Choroid plexus epithelial cell (primary cell): ENCODE measurements at regions not wholly inside any gene's neighbourhood (a gene's known extent, or its start where the extent isn't known, plus 50 kb on each side); places are given as distances from the start of the nearest gene placed in this dataset.

ENCODE experiments used
- DNase-seq: peaks from one replicate; pipeline ENCODE4 v3.0.0-alpha.2; 2010; ENCODE audit warnings: low read depth
- H3K4me3 ChIP-seq: 2 replicates; pipeline ENCODE4 v1.5.1; 2011; ENCODE audit warnings: low read depth, mild to moderate bottlenecking, control low read depth, low read length, moderate library complexity
- TF ChIP-seq, protein P1 (sequence below): conservative IDR thresholded peaks from 2 replicates; pipeline ENCODE4 v1.5.1; 2011; ENCODE audit warnings: low read depth, mild to moderate bottlenecking, control low read depth, inconsistent platforms, low read length, moderate library complexity

DNA sequence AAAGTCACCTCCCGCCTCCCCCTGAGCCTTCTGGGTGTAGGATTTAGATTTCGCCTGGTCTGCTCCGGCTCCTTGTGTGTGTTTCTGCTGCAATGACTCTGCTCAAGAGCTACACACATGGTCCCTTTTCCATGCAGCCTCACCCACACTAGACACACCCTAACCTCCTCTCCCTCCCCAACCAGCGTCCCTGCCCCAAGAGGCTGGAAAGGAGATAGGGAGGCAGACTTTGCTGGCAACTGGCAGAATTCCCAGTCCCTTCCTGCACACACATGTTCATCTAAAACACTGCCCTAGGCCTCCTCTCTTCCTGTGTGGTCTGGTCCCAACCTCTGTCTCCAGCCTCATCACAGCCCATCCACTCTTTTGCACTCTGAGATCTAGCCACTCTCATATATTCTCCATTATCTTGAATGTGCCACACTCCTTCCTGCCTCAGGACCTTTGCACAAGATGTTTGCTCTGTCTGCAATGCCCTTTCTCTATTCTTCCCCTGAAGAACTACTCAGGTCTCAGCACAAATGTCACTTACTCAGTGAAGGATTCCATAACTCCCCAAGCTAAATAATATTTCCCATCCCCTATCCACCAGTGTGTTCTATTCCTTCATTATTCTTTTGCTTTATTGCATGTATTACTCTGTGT lies 253.8 kb downstream of the CDK5RAP2 start:
- no peak overlapping the region for H3K4me3 ChIP-seq
- DNase-seq = no peak
- TF ChIP-seq, protein P1, sequence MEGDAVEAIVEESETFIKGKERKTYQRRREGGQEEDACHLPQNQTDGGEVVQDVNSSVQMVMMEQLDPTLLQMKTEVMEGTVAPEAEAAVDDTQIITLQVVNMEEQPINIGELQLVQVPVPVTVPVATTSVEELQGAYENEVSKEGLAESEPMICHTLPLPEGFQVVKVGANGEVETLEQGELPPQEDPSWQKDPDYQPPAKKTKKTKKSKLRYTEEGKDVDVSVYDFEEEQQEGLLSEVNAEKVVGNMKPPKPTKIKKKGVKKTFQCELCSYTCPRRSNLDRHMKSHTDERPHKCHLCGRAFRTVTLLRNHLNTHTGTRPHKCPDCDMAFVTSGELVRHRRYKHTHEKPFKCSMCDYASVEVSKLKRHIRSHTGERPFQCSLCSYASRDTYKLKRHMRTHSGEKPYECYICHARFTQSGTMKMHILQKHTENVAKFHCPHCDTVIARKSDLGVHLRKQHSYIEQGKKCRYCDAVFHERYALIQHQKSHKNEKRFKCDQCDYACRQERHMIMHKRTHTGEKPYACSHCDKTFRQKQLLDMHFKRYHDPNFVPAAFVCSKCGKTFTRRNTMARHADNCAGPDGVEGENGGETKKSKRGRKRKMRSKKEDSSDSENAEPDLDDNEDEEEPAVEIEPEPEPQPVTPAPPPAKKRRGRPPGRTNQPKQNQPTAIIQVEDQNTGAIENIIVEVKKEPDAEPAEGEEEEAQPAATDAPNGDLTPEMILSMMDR = no peak

DNA sequence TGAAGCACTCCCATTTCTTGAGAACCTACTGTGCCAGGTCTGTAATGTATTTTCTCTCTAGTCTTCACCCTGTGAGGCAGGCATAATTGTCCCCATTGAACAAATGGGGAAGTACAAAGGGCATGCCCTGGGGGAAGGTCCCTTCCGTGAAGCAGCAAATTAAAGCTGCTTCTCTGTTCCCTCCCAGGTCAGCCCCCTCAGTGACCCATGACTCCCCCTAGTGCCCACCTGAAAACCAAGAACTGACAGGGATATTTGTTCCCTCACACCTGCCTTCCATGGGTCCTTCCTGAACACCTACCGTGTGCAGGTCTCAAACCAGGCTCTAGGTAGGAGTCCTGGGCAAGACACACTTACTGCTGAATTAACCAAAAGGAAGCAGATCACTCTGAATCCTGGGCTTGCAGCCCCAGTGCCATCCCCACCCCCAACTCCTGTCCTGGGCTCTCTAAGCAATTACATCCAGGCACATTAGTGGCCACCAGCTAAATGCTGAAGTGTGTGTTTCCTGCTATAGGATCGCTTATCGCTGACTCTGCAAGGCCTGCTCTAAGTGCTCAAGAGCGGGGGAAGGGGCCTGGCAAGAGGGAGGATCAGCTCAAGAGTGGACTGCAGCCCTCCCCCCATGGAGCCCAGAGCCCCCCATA lies 254.8 kb downstream of the CDK5RAP2 start:
- DNase-seq = no peak
- TF ChIP-seq, protein P1 = no peak
- H3K4me3 ChIP-seq = no peak overlapping the region

DNA sequence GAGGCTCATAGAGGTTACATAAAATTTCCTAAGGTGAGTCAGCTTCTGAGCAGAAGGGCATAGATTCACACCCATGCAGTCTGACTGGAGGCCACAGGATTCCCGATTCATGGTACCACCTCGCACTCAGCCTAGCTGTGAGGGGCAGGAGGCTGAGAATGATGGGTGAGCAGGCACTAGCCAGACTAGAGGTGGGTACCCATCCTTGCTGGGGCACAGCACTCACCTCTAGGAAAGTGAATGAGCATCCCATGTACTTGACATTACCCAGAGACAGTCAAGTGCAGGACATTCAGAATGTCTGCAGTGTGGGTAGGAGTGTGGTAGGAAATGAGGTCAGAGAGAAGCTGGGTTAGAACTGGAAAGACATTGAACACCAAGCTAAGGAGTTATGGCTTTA lies 255.5 kb downstream of the CDK5RAP2 start:
- TF ChIP-seq, protein P1 = no peak
- DNase-seq = no peak
- H3K4me3 ChIP-seq = no peak overlapping the region

DNA sequence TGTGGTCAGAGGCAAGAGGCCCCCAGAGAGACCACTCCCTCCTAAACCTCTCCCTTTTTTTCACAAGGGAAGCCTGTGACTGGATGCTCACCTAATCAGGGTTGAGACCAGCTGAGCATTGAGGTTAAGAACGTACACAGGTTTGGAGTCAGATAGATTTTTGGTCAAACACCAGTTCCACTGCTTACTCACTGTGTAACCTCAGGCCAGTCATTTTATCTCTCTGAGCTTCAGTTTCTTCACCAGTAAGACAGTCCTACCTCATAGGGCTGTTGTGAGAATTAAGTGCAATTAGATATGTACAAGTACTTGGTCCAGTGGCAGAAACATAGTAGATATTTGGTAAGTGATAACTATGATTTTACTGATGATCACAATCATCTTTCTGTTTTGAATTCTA lies 256.8 kb downstream of the CDK5RAP2 start:
- H3K4me3 ChIP-seq = no peak overlapping the region
- DNase-seq = no peak
- TF ChIP-seq, protein P1 = no peak

DNA sequence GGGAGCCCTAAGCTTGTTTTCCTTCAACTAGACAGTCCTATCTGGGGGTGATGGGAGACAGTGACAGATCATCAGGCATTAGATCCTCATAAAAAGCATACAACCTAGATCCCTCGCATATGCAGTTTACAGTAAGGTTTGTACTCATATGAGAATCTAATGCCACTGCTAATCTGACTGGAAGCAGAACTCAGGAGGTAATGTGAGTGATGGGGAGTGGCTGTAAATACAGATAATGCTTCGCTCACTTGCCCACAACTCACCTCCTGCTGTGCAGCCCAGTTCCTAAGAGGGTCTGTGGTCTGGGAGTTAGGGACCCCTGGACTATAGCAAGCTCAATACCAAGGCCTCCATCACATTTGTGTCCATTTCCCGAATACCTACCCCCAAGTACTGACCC lies 260.5 kb downstream of the CDK5RAP2 start:
- TF ChIP-seq, protein P1 = no peak
- no peak for DNase-seq
- no peak overlapping the region for H3K4me3 ChIP-seq

DNA sequence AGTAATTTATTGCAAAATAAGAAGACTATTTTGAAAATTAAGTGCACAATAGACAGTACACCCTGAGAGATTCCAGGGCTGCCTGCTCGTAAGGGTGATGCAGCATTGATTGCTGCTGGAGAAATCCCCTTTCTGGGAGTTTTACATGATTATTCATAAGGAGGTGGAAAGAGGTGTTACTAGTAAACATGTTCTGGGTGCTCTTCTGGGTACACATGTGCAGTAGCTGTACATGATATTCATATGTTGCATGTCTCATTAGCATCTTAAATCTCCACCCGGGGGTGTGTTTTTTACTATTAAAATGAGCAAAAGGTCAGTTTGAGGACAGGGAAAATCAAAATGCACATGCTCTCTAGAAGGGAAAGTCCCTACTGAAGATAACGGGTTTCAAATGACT lies 264.8 kb downstream of the CDK5RAP2 start:
- no peak for DNase-seq
- H3K4me3 ChIP-seq = no peak overlapping the region
- TF ChIP-seq, protein P1 = no peak

DNA sequence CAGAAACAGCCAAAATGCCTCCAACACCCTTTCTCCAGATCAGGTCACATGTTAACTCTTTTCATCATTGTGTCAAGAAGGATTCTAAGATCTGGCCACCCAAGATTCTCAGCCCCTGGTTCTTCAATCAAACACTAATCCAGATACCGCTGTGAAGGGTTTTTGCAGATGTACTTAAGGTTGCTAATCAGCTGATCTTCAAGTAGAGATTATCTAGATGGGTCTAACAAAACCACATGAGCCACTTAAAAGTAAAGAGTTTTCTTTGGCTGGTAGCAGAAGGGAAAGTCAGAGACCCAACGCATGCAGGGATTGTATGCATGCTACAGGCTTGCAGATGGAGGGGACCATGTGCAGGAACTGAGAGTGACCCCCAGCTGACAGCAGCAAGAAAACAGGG lies 267.9 kb downstream of the CDK5RAP2 start:
- H3K4me3 ChIP-seq = no peak overlapping the region
- TF ChIP-seq, protein P1 = no peak
- DNase-seq = no peak
